ENCODE measurements at regions not wholly inside any gene's neighbourhood (a gene's known extent, or its start where the extent isn't known, plus 50 kb on each side); places are given as distances from the start of the nearest gene placed in this dataset.

- Histone ChIP-seq H4K20me1 (ENCODE audit: low read depth, low read length) (no peaks in the 10 kb centered on the region), H3K9me2 (replicated peaks; ENCODE audit: insufficient read depth, low read length) (no peaks in the 10 kb centered on the region), H3K9ac (ENCODE audit: low read length) (no peak overlapping the region), H3K27ac (ENCODE audit: low read depth, low read length) (no peak overlapping the region), H3K9me3 (ENCODE audit: insufficient read depth, low read length) (no peaks in the 10 kb centered on the region), H3K79me2 (ENCODE audit: insufficient read depth, low read length) (no peaks in the 10 kb centered on the region), H3K36me3 (ENCODE audit: low read length) (no peaks in the 10 kb centered on the region), H3F3A (ENCODE audit: insufficient read depth) (no peaks in the 10 kb centered on the region), H3K27me3 (ENCODE audit: low read length) (no peaks in the 10 kb centered on the region), H2AFZ (ENCODE audit: low read depth, low read length, severe bottlenecking) (no peak overlapping the region), H3K4me2 (ENCODE audit: low read depth, low read length, poor library complexity, severe bottlenecking) (no peak overlapping the region), H3K4me3 (ENCODE audit: insufficient read depth, low read length, poor library complexity, severe bottlenecking) (no peak overlapping the region)
- TF ChIP-seq EZH2phosphoT487 (conservative IDR thresholded peaks at IDR 0.05; ENCODE audit: low read length) (no peak), CTCF (IDR thresholded peaks at IDR 0.05; ENCODE audit: insufficient read depth, low read length, poor library complexity, severe bottlenecking) (no peak)
These were observed 75.7 kb upstream of the TPRG1 start for GRCh38 chr3:189096092-189096491.

GRCh38 chr3:189099031-189099471, 72.7 kb upstream of the TPRG1 start:
- no peaks in the 10 kb centered on the region for H3K36me3 ChIP-seq (ENCODE audit: low read length)
- H3K27ac ChIP-seq (ENCODE audit: low read depth, low read length) = no peak overlapping the region
- no peaks in the 10 kb centered on the region for H3K27me3 ChIP-seq (ENCODE audit: low read length)
- no peak overlapping the region for H3K9ac ChIP-seq (ENCODE audit: low read length)
- no peaks in the 10 kb centered on the region for H3K9me3 ChIP-seq (ENCODE audit: insufficient read depth, low read length)
- H3K9me2 ChIP-seq (replicated peaks; ENCODE audit: insufficient read depth, low read length) = no peaks in the 10 kb centered on the region
- TF ChIP-seq EZH2phosphoT487 (conservative IDR thresholded peaks at IDR 0.05; ENCODE audit: low read length) = no peak
- TF ChIP-seq CTCF (IDR thresholded peaks at IDR 0.05; ENCODE audit: insufficient read depth, low read length, poor library complexity, severe bottlenecking) = no peak
- H3K4me3 ChIP-seq (ENCODE audit: insufficient read depth, low read length, poor library complexity, severe bottlenecking) = no peak overlapping the region
- no peaks in the 10 kb centered on the region for H3F3A ChIP-seq (ENCODE audit: insufficient read depth)
- no peak overlapping the region for H3K4me2 ChIP-seq (ENCODE audit: low read depth, low read length, poor library complexity, severe bottlenecking)
- H4K20me1 ChIP-seq (ENCODE audit: low read depth, low read length) = no peaks in the 10 kb centered on the region
- no peaks in the 10 kb centered on the region for H3K79me2 ChIP-seq (ENCODE audit: insufficient read depth, low read length)
- no peak overlapping the region for H2AFZ ChIP-seq (ENCODE audit: low read depth, low read length, severe bottlenecking)

GRCh38 chr3:189099505-189100290, 72.1 kb upstream of the TPRG1 start:
- no peaks in the 10 kb centered on the region for H3K9me3 ChIP-seq (ENCODE audit: insufficient read depth, low read length)
- H3K9me2 ChIP-seq (replicated peaks; ENCODE audit: insufficient read depth, low read length) = no peaks in the 10 kb centered on the region
- H3K4me2 ChIP-seq (ENCODE audit: low read depth, low read length, poor library complexity, severe bottlenecking) = no peak overlapping the region
- H3F3A ChIP-seq (ENCODE audit: insufficient read depth) = no peaks in the 10 kb centered on the region
- H3K79me2 ChIP-seq (ENCODE audit: insufficient read depth, low read length) = no peaks in the 10 kb centered on the region
- TF ChIP-seq EZH2phosphoT487 (conservative IDR thresholded peaks at IDR 0.05; ENCODE audit: low read length) (no peak), CTCF (IDR thresholded peaks at IDR 0.05; ENCODE audit: insufficient read depth, low read length, poor library complexity, severe bottlenecking) (no peak)
- no peaks in the 10 kb centered on the region for H3K27me3 ChIP-seq (ENCODE audit: low read length)
- H3K4me3 ChIP-seq (ENCODE audit: insufficient read depth, low read length, poor library complexity, severe bottlenecking) = no peak overlapping the region
- no peaks in the 10 kb centered on the region for H3K36me3 ChIP-seq (ENCODE audit: low read length)
- no peak overlapping the region for H2AFZ ChIP-seq (ENCODE audit: low read depth, low read length, severe bottlenecking)
- no peaks in the 10 kb centered on the region for H4K20me1 ChIP-seq (ENCODE audit: low read depth, low read length)
- H3K9ac ChIP-seq (ENCODE audit: low read length) = no peak overlapping the region
- H3K27ac ChIP-seq (ENCODE audit: low read depth, low read length) = no peak overlapping the region
